ENCODE measurements at regions not wholly inside any gene's neighbourhood (a gene's known extent, or its start where the extent isn't known, plus 50 kb on each side); places are given as distances from the start of the nearest gene placed in this dataset.

DNA sequence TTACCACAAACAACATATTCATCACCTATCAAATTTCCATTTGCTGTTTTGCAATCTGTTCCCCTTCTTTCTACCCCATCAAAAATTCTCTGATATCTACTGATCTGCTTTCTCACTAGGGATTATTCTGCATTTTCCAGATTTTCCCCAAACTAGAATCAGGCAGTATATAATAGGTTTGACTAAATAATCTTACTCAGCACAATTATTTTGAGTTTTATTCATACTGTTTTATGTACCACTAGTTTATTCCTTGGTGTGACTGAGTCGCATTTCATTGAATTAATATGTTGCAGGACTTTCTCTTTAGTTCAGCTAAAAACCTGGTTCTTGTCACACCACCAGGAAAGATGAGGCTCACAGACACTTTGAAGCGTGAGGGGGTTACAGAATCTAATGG is 131.4 kb downstream of the CYLC2 start:
- no peak for DNase-seq (ENCODE audit: low read depth)
- TF ChIP-seq, protein P1, sequence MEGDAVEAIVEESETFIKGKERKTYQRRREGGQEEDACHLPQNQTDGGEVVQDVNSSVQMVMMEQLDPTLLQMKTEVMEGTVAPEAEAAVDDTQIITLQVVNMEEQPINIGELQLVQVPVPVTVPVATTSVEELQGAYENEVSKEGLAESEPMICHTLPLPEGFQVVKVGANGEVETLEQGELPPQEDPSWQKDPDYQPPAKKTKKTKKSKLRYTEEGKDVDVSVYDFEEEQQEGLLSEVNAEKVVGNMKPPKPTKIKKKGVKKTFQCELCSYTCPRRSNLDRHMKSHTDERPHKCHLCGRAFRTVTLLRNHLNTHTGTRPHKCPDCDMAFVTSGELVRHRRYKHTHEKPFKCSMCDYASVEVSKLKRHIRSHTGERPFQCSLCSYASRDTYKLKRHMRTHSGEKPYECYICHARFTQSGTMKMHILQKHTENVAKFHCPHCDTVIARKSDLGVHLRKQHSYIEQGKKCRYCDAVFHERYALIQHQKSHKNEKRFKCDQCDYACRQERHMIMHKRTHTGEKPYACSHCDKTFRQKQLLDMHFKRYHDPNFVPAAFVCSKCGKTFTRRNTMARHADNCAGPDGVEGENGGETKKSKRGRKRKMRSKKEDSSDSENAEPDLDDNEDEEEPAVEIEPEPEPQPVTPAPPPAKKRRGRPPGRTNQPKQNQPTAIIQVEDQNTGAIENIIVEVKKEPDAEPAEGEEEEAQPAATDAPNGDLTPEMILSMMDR (IDR thresholded peaks at IDR 0.05; ENCODE audit: insufficient read depth, low read length, poor library complexity, severe bottlenecking) = no peak
- no peak overlapping the region for H3K4me3 ChIP-seq (ENCODE audit: low read depth, low read length)
- no peaks in the 10 kb centered on the region for H3K27me3 ChIP-seq (ENCODE audit: control insufficient read depth, insufficient read depth, low read length)
- no peaks in the 10 kb centered on the region for H3K36me3 ChIP-seq (ENCODE audit: control insufficient read depth, insufficient read depth, low read length)

DNA sequence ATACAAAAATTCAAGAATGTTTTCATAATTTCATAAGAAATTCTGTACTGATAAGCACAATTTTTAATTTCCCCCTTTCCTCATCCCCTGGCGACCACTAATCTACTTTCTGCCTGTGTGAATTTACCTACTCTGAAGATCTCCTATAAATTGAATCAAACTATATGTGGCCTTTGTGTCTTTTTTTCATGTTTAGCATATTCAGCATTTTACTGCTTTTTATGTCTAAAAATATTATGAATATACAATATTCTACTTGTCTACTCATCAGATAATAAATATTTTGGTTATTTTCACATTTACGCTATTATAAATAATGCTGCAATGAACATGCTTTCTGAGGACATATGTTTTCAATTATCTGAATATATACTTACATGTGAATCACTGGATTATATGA is 144.8 kb downstream of the CYLC2 start:
- no peak overlapping the region for H3K4me3 ChIP-seq (ENCODE audit: low read depth, low read length)
- TF ChIP-seq, protein P1 (IDR thresholded peaks at IDR 0.05; ENCODE audit: insufficient read depth, low read length, poor library complexity, severe bottlenecking) = no peak
- no peaks in the 10 kb centered on the region for H3K36me3 ChIP-seq (ENCODE audit: control insufficient read depth, insufficient read depth, low read length)
- DNase-seq (ENCODE audit: low read depth) = no peak
- no peaks in the 10 kb centered on the region for H3K27me3 ChIP-seq (ENCODE audit: control insufficient read depth, insufficient read depth, low read length)

DNA sequence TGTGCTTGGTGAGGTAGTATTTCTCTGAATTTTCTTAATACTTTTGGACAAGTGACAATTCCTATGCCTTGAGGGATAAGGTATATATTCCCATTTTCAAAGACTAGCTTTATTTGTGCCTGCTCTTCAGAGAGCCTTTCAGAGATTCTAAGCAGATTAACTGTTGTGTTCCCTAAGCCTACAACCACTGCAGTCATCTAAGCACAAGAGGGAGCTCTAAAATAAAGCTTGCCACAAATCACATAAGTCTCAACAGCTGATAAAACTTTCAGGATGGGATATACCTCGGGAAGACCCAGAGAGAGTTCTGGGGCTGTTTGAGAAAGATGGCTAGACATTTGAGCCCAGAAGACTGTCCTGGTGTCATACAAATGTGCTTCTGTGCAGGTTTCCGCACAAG is 157.3 kb downstream of the CYLC2 start:
- H3K36me3 ChIP-seq (ENCODE audit: control insufficient read depth, insufficient read depth, low read length) = no peaks in the 10 kb centered on the region
- H3K27me3 ChIP-seq (ENCODE audit: control insufficient read depth, insufficient read depth, low read length) = no peaks in the 10 kb centered on the region
- TF ChIP-seq, protein P1 (IDR thresholded peaks at IDR 0.05; ENCODE audit: insufficient read depth, low read length, poor library complexity, severe bottlenecking) = no peak
- DNase-seq (ENCODE audit: low read depth) = no peak
- H3K4me3 ChIP-seq (ENCODE audit: low read depth, low read length) = no peak overlapping the region

DNA sequence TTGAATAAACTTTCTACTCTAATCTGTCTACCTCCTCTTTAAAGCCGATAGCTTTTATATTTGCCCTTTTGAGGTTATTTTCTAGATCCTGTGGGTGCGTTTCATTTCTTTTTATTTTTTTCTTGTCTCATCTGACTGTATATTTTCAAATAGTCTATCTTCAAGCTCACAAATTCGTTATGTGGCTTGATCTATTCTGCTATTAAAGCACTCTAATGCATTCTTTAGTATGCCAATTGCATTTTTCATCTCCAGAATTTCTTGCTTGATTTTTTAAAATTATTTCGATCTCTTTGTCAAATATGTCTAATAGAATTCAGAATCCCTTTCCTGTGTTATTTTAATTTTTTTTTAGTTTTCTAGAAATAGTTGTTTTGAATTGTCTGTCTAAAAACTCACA is 172.4 kb downstream of the CYLC2 start:
- DNase-seq (ENCODE audit: low read depth) = no peak
- Histone ChIP-seq H3K36me3 (ENCODE audit: control insufficient read depth, insufficient read depth, low read length) (no peaks in the 10 kb centered on the region), H3K27me3 (ENCODE audit: control insufficient read depth, insufficient read depth, low read length) (no peaks in the 10 kb centered on the region), H3K4me3 (ENCODE audit: low read depth, low read length) (no peak overlapping the region)
- TF ChIP-seq, protein P1 (IDR thresholded peaks at IDR 0.05; ENCODE audit: insufficient read depth, low read length, poor library complexity, severe bottlenecking) = no peak

DNA sequence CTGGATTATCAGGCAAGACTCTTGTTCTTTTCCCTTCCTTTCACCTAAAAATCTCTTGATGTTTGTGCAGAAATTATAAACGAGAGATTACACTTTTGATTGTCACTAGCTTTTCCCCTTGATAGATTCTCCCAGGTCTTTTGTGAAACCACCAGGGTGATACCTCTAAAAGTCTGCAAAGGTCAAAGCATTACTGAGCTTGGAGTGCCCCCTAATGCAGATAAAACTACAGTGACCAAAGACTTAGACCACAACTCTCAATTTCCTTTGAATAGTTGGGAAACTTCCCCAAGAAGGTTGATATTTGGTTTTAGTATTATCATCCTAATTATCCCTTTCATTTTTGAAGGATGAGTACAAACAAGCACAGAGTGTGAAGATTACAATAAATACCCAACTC is 173.1 kb downstream of the CYLC2 start:
- no peaks in the 10 kb centered on the region for H3K27me3 ChIP-seq (ENCODE audit: control insufficient read depth, insufficient read depth, low read length)
- H3K36me3 ChIP-seq (ENCODE audit: control insufficient read depth, insufficient read depth, low read length) = no peaks in the 10 kb centered on the region

DNA sequence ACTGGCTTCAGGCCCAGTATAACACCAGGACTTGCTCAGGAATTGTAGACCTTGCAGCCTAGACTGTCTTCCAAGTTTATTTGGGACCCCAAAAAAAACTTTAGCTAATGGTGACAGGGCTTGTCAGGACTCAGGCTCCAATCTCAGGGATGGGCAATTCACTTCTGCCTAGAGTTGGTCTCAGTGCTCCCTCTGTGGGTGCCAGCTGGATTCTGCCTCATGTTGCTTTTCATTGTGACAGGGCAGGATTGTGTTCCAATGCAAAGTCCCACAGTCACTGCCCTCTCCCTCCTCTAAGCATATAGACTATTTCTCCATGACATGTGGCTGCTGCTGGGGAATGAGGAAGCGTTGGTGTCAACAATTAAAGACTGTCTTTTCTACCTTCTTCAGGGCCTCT is 174.7 kb downstream of the CYLC2 start:
- H3K4me3 ChIP-seq (ENCODE audit: low read depth, low read length) = no peak overlapping the region
- TF ChIP-seq, protein P1 (IDR thresholded peaks at IDR 0.05; ENCODE audit: insufficient read depth, low read length, poor library complexity, severe bottlenecking) = no peak
- DNase-seq (ENCODE audit: low read depth) = no peak
- H3K27me3 ChIP-seq (ENCODE audit: control insufficient read depth, insufficient read depth, low read length) = no peaks in the 10 kb centered on the region
- H3K36me3 ChIP-seq (ENCODE audit: control insufficient read depth, insufficient read depth, low read length) = no peaks in the 10 kb centered on the region

More for the DNA sequence above, 173.1 kb downstream of the CYLC2 start:
- no peak for DNase-seq (ENCODE audit: low read depth)
- TF ChIP-seq, protein P1 (IDR thresholded peaks at IDR 0.05; ENCODE audit: insufficient read depth, low read length, poor library complexity, severe bottlenecking) = no peak
- H3K4me3 ChIP-seq (ENCODE audit: low read depth, low read length) = no peak overlapping the region

All from kidney epithelial cell (primary cell).